ENCODE measurements at regions not wholly inside any gene's neighbourhood (a gene's known extent, or its start where the extent isn't known, plus 50 kb on each side); places are given as distances from the start of the nearest gene placed in this dataset.

DNA sequence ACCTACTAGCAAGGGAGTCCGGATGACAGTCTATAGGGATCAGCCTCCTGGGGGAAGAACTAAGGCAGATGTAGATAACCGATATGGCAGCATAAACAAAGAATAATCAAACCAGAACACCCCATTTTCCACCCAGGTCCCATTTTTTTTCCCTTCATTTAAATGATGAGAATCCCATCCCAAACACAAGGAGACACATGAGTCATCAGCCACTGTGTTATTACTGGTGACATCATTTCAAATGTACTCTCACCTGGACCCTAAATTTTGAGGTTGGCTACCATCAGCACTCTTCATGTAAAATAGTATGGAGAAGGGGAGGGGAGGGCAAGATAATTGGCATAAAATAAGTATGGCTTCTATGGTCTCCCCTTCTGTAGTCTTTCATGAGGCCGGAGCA lies 108.9 kb upstream of the GUCA2B start:
- TF ChIP-seq SRF (IDR thresholded peaks at IDR 0.05; ENCODE audit: low read depth in 2 of 2, low read length in 2 of 2) (no peak), SIN3A (IDR thresholded peaks at IDR 0.05; ENCODE audit: low read depth, low read length) (no peak)
- TF ChIP-seq, protein P1, sequence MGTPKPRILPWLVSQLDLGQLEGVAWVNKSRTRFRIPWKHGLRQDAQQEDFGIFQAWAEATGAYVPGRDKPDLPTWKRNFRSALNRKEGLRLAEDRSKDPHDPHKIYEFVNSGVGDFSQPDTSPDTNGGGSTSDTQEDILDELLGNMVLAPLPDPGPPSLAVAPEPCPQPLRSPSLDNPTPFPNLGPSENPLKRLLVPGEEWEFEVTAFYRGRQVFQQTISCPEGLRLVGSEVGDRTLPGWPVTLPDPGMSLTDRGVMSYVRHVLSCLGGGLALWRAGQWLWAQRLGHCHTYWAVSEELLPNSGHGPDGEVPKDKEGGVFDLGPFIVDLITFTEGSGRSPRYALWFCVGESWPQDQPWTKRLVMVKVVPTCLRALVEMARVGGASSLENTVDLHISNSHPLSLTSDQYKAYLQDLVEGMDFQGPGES (IDR thresholded peaks at IDR 0.05), result no peak

Data from GM12878 (cell line).